ENCODE measurements at regions not wholly inside any gene's neighbourhood (a gene's known extent, or its start where the extent isn't known, plus 50 kb on each side); places are given as distances from the start of the nearest gene placed in this dataset.

DNA sequence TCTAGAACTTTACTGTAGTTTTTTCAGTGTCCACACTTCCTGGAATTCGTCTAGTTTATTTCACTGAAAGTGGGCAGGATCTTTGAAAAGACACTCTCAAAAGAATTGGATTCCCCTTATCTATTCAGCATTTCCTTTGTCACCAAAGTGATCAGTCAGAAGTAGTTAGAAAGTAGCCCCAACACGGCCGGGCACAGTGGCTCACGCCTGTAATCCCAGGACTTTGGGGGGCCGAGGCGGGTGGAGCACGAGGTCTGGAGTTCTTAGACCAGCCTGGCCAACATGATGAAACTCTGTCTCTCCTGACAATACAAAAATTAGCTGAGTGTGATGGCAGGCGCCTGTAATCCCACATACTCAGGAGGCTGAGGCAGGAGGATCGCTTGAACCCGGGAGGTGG, 69.0 kb upstream of the KMT2C start:
- no peaks in the 10 kb centered on the region for H3K79me2 ChIP-seq (ENCODE audit: insufficient read depth, low read length)
- POLR2A ChIA-PET, result no interaction called here
- no peak for TF ChIP-seq ZNF331 (CRISPR knock-in tag; IDR thresholded peaks at IDR 0.05)
- TF ChIP-seq, protein P1, sequence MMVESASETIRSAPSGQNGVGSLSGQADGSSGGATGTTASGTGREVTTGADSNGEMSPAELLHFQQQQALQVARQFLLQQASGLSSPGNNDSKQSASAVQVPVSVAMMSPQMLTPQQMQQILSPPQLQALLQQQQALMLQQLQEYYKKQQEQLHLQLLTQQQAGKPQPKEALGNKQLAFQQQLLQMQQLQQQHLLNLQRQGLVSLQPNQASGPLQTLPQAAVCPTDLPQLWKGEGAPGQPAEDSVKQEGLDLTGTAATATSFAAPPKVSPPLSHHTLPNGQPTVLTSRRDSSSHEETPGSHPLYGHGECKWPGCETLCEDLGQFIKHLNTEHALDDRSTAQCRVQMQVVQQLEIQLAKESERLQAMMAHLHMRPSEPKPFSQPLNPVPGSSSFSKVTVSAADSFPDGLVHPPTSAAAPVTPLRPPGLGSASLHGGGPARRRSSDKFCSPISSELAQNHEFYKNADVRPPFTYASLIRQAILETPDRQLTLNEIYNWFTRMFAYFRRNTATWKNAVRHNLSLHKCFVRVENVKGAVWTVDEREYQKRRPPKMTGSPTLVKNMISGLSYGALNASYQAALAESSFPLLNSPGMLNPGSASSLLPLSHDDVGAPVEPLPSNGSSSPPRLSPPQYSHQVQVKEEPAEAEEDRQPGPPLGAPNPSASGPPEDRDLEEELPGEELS (CRISPR knock-in tag; IDR thresholded peaks at IDR 0.05), result no peak
- no peak for TF ChIP-seq NAIF1 (CRISPR knock-in tag; IDR thresholded peaks at IDR 0.05; ENCODE audit: borderline replicate concordance)
- no peak for TF ChIP-seq HNF4G (IDR thresholded peaks at IDR 0.05; ENCODE audit: borderline replicate concordance, low read depth, low read length)
- TF ChIP-seq HNF4G (CRISPR knock-in tag; IDR thresholded peaks at IDR 0.05; ENCODE audit: borderline replicate concordance, low read depth), result no peak
- no peak for TF ChIP-seq ZNF510 (CRISPR knock-in tag; IDR thresholded peaks at IDR 0.05; ENCODE audit: low read depth)
- no peak for TF ChIP-seq HMG20A (CRISPR knock-in tag; IDR thresholded peaks at IDR 0.05; ENCODE audit: borderline replicate concordance)
- TF ChIP-seq POLR2A (IDR thresholded peaks at IDR 0.05; ENCODE audit: insufficient read depth in 1 of 2, low read depth in 2 of 2, low read length in 2 of 2), result no peak
- TF ChIP-seq TAF15 (IDR thresholded peaks at IDR 0.05; ENCODE audit: low read depth, low read length, poor library complexity, severe bottlenecking), result no peak
- TF ChIP-seq, protein P2, sequence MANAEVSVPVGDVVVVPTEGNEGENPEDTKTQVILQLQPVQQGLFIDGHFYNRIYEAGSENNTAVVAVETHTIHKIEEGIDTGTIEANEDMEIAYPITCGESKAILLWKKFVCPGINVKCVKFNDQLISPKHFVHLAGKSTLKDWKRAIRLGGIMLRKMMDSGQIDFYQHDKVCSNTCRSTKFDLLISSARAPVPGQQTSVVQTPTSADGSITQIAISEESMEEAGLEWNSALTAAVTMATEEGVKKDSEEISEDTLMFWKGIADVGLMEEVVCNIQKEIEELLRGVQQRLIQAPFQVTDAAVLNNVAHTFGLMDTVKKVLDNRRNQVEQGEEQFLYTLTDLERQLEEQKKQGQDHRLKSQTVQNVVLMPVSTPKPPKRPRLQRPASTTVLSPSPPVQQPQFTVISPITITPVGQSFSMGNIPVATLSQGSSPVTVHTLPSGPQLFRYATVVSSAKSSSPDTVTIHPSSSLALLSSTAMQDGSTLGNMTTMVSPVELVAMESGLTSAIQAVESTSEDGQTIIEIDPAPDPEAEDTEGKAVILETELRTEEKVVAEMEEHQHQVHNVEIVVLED (CRISPR knock-in tag; IDR thresholded peaks at IDR 0.05; ENCODE audit: borderline replicate concordance), result no peak
- TF ChIP-seq SP1 (IDR thresholded peaks at IDR 0.05), result no peak
- TF ChIP-seq SP1 (CRISPR knock-in tag; IDR thresholded peaks at IDR 0.05), result no peak
- no peak for TF ChIP-seq ZNF879 (CRISPR knock-in tag; IDR thresholded peaks at IDR 0.05)
- TF ChIP-seq SALL2 (CRISPR knock-in tag; IDR thresholded peaks at IDR 0.05), result no peak
- no peak for TF ChIP-seq HNRNPH1 (optimal IDR thresholded peaks at IDR 0.05; ENCODE audit: low read depth, low read length)
- TF ChIP-seq ZNF549 (CRISPR knock-in tag; IDR thresholded peaks at IDR 0.05), result no peak
- no peak for TF ChIP-seq PAF1 (CRISPR knock-in tag; IDR thresholded peaks at IDR 0.05)
- no peak for TF ChIP-seq JUND (CRISPR knock-in tag; IDR thresholded peaks at IDR 0.05)
- no peak for TF ChIP-seq SMARCE1 (IDR thresholded peaks at IDR 0.05; ENCODE audit: borderline replicate concordance)
- TF ChIP-seq, protein P3, sequence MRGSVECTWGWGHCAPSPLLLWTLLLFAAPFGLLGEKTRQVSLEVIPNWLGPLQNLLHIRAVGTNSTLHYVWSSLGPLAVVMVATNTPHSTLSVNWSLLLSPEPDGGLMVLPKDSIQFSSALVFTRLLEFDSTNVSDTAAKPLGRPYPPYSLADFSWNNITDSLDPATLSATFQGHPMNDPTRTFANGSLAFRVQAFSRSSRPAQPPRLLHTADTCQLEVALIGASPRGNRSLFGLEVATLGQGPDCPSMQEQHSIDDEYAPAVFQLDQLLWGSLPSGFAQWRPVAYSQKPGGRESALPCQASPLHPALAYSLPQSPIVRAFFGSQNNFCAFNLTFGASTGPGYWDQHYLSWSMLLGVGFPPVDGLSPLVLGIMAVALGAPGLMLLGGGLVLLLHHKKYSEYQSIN (CRISPR knock-in tag; IDR thresholded peaks at IDR 0.05; ENCODE audit: borderline replicate concordance), result no peak
- TF ChIP-seq CBFB (CRISPR knock-in tag; IDR thresholded peaks at IDR 0.05), result no peak
- H4K20me1 ChIP-seq (ENCODE audit: insufficient read depth, low read length), result no peaks in the 10 kb centered on the region
- no peaks in the 10 kb centered on the region for H3K27me3 ChIP-seq (ENCODE audit: control insufficient read depth in 1 of 2, insufficient read depth in 2 of 2, low read length in 2 of 2)
- DNase-seq (ENCODE audit: low spot score) (no peak), ATAC-seq (no peak), FAIRE-seq (no peak)
- H3K36me3 ChIP-seq (replicated peaks in 1 of 2; ENCODE audit: control insufficient read depth in 1 of 2, insufficient read depth in 2 of 2, low read length in 2 of 2), result no peaks in the 10 kb centered on the region
- in situ Hi-C loops (cut with HindIII; ENCODE audit: extremely low pct_ligation_motif_present, low pct_unique_long_range_greater_than_20kb) (no loop called here), intact Hi-C loops (cut with micrococcal nuclease; ENCODE audit: unreplicated experiment) (no loop called here)
- 0 out of 2 replicates have a peak overlapping the region, but pooled peaks have one; percentile 26 for H3K4me2 ChIP-seq (ENCODE audit: low read depth, low read length)
- CTCF ChIA-PET (ENCODE audit: low intra/inter-chr PET ratio, low total read pairs), result no interaction called here
- no peak overlapping the region for H3K9ac ChIP-seq (ENCODE audit: insufficient read depth, low read depth, low read length)
- BruUV-seq (replicated peaks), result no TSS peak
- peaks cover 5% of the 10 kb centered on the region; the same call in 1 of the 2 replicates for H3K4me1 ChIP-seq (ENCODE audit: insufficient read depth, low read length)
- H3K4me3 ChIP-seq (replicated peaks in 1 of 3; ENCODE audit: insufficient read depth in 1 of 3, low read depth in 2 of 3, low read length in 3 of 3), result no peak overlapping the region
- no peaks in the 10 kb centered on the region for H3K9me3 ChIP-seq (ENCODE audit: low read length)
- no peak overlapping the region for H2AFZ ChIP-seq (ENCODE audit: low read length)
- no peak overlapping the region for H3K27ac ChIP-seq (ENCODE audit: extremely low read length, insufficient read depth, low read length)
- 38% methylated on average over 10 of the region's 10 CpGs for WGBS (ENCODE audit: low lambda C conversion rate)
